MM.1S (cell line): ENCODE measurements at regions not wholly inside any gene's neighbourhood (a gene's known extent, or its start where the extent isn't known, plus 50 kb on each side); places are given as distances from the start of the nearest gene placed in this dataset.

Source experiments
- DNase-seq: peaks from one replicate; pipeline ENCODE4 v3.0.0-alpha.2; 2015
- H2AFZ ChIP-seq: fragments of 300-600 bp; sonication (generic); 2 replicates; pipeline ENCODE4 v1.6.0; 2016; ENCODE audit warnings: antibody characterized with exemption, low read length
- H3F3A ChIP-seq: fragments of 300-600 bp; sonication (generic); 2 replicates; pipeline ENCODE4 v1.6.1; 2016; ENCODE audit warnings: mild to moderate bottlenecking, antibody characterized with exemption, low read length, moderate library complexity, mixed read lengths; ENCODE audit not compliant: insufficient read depth
- H3K27ac ChIP-seq: fragments of 300-600 bp; sonication (generic); 2 replicates; pipeline ENCODE4 v1.5.1; 2016; ENCODE audit warnings: mild to moderate bottlenecking, low read length
- H3K27me3 ChIP-seq: fragments of 300-600 bp; sonication (generic); replicated peaks from 2 replicates; pipeline ENCODE4 v1.6.0; 2016; ENCODE audit warnings: low read length; ENCODE audit not compliant: insufficient read depth
- H3K36me3 ChIP-seq: fragments of 300-600 bp; sonication (generic); replicated peaks from 2 replicates; pipeline ENCODE4 v1.6.1; 2016; ENCODE audit warnings: mild to moderate bottlenecking, low read length, mixed read lengths; ENCODE audit not compliant: insufficient read depth
- H3K4me1 ChIP-seq: fragments of 300-600 bp; sonication (generic); 2 replicates; pipeline ENCODE4 v1.6.1; 2016; ENCODE audit warnings: low read length, mixed read lengths
- H3K4me2 ChIP-seq: fragments of 300-600 bp; sonication (generic); 2 replicates; pipeline ENCODE4 v1.6.0; 2016; ENCODE audit warnings: low read depth, low read length
- H3K4me3 ChIP-seq: fragments of 300-600 bp; sonication (generic); 2 replicates; pipeline ENCODE4 v1.5.1; 2016; ENCODE audit warnings: low read length, mixed read lengths
- H3K79me2 ChIP-seq: fragments of 300-600 bp; sonication (generic); 2 replicates; pipeline ENCODE4 v1.6.1; 2016; ENCODE audit warnings: mixed run types, low read length, mixed read lengths
- H3K9ac ChIP-seq: fragments of 300-600 bp; sonication (generic); 2 replicates; pipeline ENCODE4 v1.6.1; 2016; ENCODE audit warnings: low read length, mixed read lengths
- H3K9me2 ChIP-seq: fragments of 300-600 bp; sonication (generic); replicated peaks from 2 replicates; pipeline ENCODE4 v1.6.1; 2016; ENCODE audit warnings: mild to moderate bottlenecking, low read length, mixed read lengths; ENCODE audit not compliant: insufficient read depth
- H3K9me3 ChIP-seq: fragments of 300-600 bp; sonication (generic); replicated peaks from 2 replicates; pipeline ENCODE4 v1.6.1; 2016; ENCODE audit warnings: mild to moderate bottlenecking, low read length, mixed read lengths; ENCODE audit not compliant: insufficient read depth
- H4K20me1 ChIP-seq: fragments of 300-600 bp; sonication (generic); 2 replicates; pipeline ENCODE4 v1.6.1; 2016; ENCODE audit warnings: mild to moderate bottlenecking, low read length, moderate library complexity, mixed read lengths; ENCODE audit not compliant: insufficient read depth
- CTCF ChIP-seq: fragments of 300-600 bp; sonication (generic); IDR thresholded peaks from 2 replicates; pipeline ENCODE4 v1.5.1; 2016; ENCODE audit warnings: antibody characterized with exemption, low read length, mixed read lengths
- EZH2 ChIP-seq: fragments of 300-600 bp; sonication (generic); optimal IDR thresholded peaks from 2 replicates; pipeline ENCODE3; 2017; ENCODE audit warnings: low read depth, mild to moderate bottlenecking, antibody characterized with exemption, low read length, mixed read lengths
- EZH2phosphoT487 ChIP-seq: fragments of 300-600 bp; sonication (generic); IDR thresholded peaks from 2 replicates; pipeline ENCODE4 v1.6.1; 2018; ENCODE audit warnings: antibody characterized with exemption, low read length

GRCh38 chr7:52719677-52720076, 315.8 kb upstream of the POM121L12 start:
- H3K9me2 ChIP-seq = no peaks in the 10 kb centered on the region
- no peak for TF ChIP-seq CTCF
- no peak for TF ChIP-seq EZH2
- TF ChIP-seq EZH2phosphoT487 = no peak

GRCh38 chr7:52715701-52716100, 319.7 kb upstream of the POM121L12 start:
- H3K4me1 ChIP-seq = peaks cover 39% of the 10 kb centered on the region
- no peak overlapping the region for H3K9ac ChIP-seq
- TF ChIP-seq CTCF (no peak), EZH2phosphoT487 (no peak), EZH2 (no peak)
- no peak overlapping the region for H3K4me2 ChIP-seq
- no peak overlapping the region for H3K4me3 ChIP-seq
- no peak overlapping the region for H3K27ac ChIP-seq
- H3K27me3 ChIP-seq = no peaks in the 10 kb centered on the region
- DNase-seq = no peak
- H3K79me2 ChIP-seq = no peaks in the 10 kb centered on the region
- no peaks in the 10 kb centered on the region for H3K36me3 ChIP-seq
- no peak overlapping the region for H2AFZ ChIP-seq
- H3F3A ChIP-seq = peaks cover 30% of the 10 kb centered on the region
- H3K9me3 ChIP-seq = no peaks in the 10 kb centered on the region
- H3K9me2 ChIP-seq = no peaks in the 10 kb centered on the region
- H4K20me1 ChIP-seq = no peaks in the 10 kb centered on the region

More at GRCh38 chr7:52719677-52720076, 315.8 kb upstream of the POM121L12 start:
- Histone ChIP-seq H3K4me3 (no peak overlapping the region), H3K36me3 (no peaks in the 10 kb centered on the region), H3K9me3 (no peaks in the 10 kb centered on the region), H3K27ac (peak overlapping the region; percentile 63), H3K79me2 (no peaks in the 10 kb centered on the region), H3K4me2 (peak overlapping the region; percentile 10; the same call in 1 of the 2 replicates), H3K27me3 (no peaks in the 10 kb centered on the region), H4K20me1 (no peaks in the 10 kb centered on the region), H3K4me1 (peaks cover 11% of the 10 kb centered on the region; the same call in 1 of the 2 replicates), H2AFZ (peak overlapping the region; percentile 4), H3K9ac (peak overlapping the region; percentile 3; the same call in 1 of the 2 replicates), H3F3A (peaks cover 8% of the 10 kb centered on the region; the same call in 1 of the 2 replicates)
- peak; percentile 83 for DNase-seq

DNA sequence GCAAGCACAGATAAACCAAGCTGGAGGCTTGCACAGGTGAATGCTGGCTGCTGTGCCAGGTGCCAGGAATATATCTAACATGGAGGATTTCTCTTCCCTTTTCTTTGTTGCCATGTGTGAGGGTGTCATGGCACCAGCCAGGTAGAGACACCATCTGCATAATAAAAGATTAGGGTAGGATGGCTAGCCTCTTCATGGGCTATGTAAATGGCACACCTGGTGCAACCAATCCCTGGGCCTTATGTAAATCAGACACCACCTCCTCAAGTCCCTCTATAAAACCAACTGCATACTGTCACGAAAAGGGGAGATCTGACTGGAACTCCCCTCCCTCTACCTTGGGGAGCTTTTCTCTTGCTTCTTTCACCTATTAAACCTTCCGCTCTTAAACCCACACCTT, 322.5 kb upstream of the POM121L12 start:
- H3K79me2 ChIP-seq = no peaks in the 10 kb centered on the region
- H3K4me2 ChIP-seq = no peak overlapping the region
- no peak overlapping the region for H3K9ac ChIP-seq
- peaks cover 51% of the 10 kb centered on the region for H3F3A ChIP-seq
- no peaks in the 10 kb centered on the region for H3K9me3 ChIP-seq
- no peaks in the 10 kb centered on the region for H3K9me2 ChIP-seq
- peak; percentile 29 for DNase-seq
- H3K36me3 ChIP-seq = no peaks in the 10 kb centered on the region
- no peak overlapping the region for H3K4me3 ChIP-seq
- no peak overlapping the region for H2AFZ ChIP-seq
- H3K4me1 ChIP-seq = peaks cover 50% of the 10 kb centered on the region
- no peak for TF ChIP-seq EZH2phosphoT487
- no peak for TF ChIP-seq EZH2
- TF ChIP-seq CTCF = no peak
- H4K20me1 ChIP-seq = no peaks in the 10 kb centered on the region
- no peaks in the 10 kb centered on the region for H3K27me3 ChIP-seq
- peak overlapping the region; percentile 94; the same call in 1 of the 2 replicates for H3K27ac ChIP-seq
